ENCODE measurements at regions not wholly inside any gene's neighbourhood (a gene's known extent, or its start where the extent isn't known, plus 50 kb on each side); places are given as distances from the start of the nearest gene placed in this dataset.

DNA sequence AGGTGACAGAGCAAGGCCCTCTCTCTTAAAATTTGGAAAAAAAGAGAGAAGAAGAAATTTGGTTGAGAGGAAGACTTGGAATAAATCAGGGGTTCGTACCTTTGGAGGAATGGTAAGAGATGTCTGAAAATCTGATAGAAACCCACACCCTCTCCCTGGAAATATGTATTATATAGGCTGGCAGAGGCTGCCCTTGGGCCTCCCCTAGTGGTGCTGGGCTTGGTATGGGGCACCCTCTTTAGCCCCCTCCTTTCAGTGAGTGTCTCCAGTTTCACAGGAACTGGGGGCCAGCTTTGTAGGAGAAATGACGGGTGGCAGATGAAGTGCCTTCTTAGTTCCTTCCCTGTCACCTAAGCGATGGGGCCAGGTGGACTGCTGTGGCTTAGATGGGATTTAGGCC is 82.9 kb upstream of the SLC2A1 start:
- no peaks in the 10 kb centered on the region for H3K9me3 ChIP-seq
- intact Hi-C loops (cut with DNase I), result no loop called here
- H3K4me1 ChIP-seq, result no peaks in the 10 kb centered on the region
- ATAC-seq (no peak), DNase-seq (no peak)
- WGBS, 4 donors, result 94 to 97% (median 96%) methylated on average over 3 of the region's 3 CpGs
- no peak overlapping the region for H3K27ac ChIP-seq
- no peak overlapping the region for H3K4me3 ChIP-seq
- no peaks in the 10 kb centered on the region for H3K36me3 ChIP-seq
- H3K27me3 ChIP-seq, result no peaks in the 10 kb centered on the region
- TF ChIP-seq, protein P1, sequence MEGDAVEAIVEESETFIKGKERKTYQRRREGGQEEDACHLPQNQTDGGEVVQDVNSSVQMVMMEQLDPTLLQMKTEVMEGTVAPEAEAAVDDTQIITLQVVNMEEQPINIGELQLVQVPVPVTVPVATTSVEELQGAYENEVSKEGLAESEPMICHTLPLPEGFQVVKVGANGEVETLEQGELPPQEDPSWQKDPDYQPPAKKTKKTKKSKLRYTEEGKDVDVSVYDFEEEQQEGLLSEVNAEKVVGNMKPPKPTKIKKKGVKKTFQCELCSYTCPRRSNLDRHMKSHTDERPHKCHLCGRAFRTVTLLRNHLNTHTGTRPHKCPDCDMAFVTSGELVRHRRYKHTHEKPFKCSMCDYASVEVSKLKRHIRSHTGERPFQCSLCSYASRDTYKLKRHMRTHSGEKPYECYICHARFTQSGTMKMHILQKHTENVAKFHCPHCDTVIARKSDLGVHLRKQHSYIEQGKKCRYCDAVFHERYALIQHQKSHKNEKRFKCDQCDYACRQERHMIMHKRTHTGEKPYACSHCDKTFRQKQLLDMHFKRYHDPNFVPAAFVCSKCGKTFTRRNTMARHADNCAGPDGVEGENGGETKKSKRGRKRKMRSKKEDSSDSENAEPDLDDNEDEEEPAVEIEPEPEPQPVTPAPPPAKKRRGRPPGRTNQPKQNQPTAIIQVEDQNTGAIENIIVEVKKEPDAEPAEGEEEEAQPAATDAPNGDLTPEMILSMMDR (IDR thresholded peaks at IDR 0.05), result no peak
- TF ChIP-seq POLR2A (IDR thresholded peaks at IDR 0.05), result no peak

DNA sequence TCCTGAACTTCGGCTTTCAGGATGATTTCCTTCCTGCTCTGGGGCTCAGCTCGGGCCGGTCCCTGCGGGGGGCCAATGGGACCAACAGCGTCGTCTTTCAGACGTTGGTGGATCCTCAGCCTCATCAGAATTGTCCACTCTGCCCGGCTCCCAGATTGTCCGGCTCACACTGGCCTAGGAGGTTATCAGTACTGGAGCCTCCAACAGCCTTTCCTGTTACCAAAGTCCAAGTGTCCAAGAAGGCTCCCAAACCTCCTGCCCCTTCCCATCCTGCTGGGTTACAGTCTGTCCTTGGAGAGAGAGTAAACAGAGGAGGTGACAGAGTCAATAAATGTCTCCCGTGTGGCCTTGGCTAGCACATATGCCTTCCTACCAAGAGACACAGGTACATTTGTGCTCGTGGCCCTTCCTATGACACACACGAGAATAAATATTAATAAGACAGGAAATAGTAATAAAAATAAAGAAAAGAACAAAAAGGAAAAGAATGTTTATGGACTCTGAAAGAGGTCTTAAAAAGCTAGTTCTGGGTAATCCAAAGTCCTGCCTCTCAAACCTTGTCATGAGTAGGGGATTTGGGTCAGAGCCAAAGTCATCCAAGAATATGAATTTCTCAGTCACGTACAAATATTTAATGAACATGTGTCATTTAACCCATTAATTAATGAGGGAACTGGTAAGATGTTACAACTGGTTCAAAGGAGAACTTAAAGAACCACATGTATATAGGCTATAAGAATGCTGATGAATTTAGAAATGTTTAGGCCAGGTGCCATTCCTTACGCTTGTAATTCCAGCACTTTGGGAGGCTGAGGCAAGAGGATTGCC is 80.8 kb upstream of the SLC2A1 start:
- no peak overlapping the region for H3K4me3 ChIP-seq
- WGBS, 4 donors, result 49 to 61% (median 58%) methylated on average over 14 of the region's 14 CpGs
- no peak overlapping the region for H3K27ac ChIP-seq
- DNase-seq (no peak), ATAC-seq (no peak)
- H3K9me3 ChIP-seq, result no peaks in the 10 kb centered on the region
- TF ChIP-seq POLR2A (IDR thresholded peaks at IDR 0.05), result no peak
- TF ChIP-seq, protein P1 (IDR thresholded peaks at IDR 0.05), result no peak
- no peaks in the 10 kb centered on the region for H3K27me3 ChIP-seq
- no peaks in the 10 kb centered on the region for H3K36me3 ChIP-seq
- H3K4me1 ChIP-seq, result peaks cover 0 to 7% (median 0%) of the 10 kb centered on the region in 12 donors
- intact Hi-C loops (cut with DNase I), result no loop called here

DNA sequence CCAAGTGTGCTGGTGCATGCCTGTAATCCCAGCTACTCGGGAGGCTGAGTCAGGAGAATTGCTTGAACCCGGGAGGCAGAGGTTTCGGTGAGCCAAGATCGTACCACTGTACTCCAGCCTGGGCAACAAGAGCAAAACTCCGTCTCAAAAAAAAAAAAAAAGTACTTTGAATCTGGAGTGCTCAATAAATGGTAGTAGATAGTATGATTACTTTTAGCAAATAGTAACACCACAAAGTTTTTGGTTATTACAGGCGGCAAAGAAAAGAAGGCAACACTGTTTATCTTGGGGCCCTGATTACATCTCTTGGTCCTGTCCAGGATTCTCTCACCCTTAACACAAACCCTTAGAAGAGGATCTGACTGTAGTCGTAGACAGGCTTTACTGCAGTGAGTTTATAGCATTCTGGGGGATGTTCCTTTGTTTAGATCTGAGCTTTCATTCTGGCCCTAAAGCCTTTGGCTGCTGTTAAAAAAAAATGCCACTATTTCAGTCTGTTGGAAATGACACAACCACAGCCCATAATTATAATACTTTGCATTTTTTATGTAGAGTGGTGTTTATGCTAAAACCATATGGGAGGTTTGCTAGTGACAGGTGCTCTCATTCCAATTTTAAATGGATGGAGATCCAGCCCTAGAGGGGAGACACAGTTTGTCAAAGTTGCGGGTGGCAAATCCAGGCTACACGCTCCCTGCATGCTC is 79.7 kb upstream of the SLC2A1 start:
- intact Hi-C loops (cut with DNase I), result no loop called here
- 91 to 94% (median 93%) methylated on average over 9 of the region's 9 CpGs for WGBS, 4 donors

DNA sequence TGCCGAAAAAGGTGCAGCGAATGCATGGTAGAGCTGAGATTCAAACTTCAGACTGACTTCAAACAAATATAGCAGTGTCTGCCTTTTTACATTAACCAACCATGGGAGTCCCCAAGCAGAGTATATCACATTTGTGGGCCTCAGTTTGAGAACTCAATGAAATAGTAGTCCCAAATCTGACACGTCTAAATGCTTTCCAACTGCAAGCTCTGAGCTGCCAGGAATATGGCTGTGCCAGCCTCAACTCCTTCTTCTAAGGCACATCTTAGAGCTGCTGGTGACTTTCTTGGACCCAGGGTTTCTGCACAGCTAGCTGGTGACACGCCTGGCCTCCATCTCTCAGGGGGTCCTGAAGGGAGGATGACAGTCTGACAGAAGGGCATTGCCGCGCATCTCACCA is 78.8 kb upstream of the SLC2A1 start:
- TF ChIP-seq POLR2A (IDR thresholded peaks at IDR 0.05), result no peak
- TF ChIP-seq, protein P1 (IDR thresholded peaks at IDR 0.05), result no peak
- H3K27ac ChIP-seq, result no peak overlapping the region
- no peak overlapping the region for H3K4me3 ChIP-seq
- no peaks in the 10 kb centered on the region for H3K27me3 ChIP-seq
- H3K9me3 ChIP-seq, result no peaks in the 10 kb centered on the region
- WGBS, 4 donors, result 94 to 96% (median 95%) methylated on average over 6 of the region's 6 CpGs
- intact Hi-C loops (cut with DNase I), result no loop called here
- ATAC-seq (no peak), DNase-seq (no peak)
- peaks cover 0 to 9% (median 0%) of the 10 kb centered on the region in 12 donors for H3K4me1 ChIP-seq
- no peaks in the 10 kb centered on the region for H3K36me3 ChIP-seq

More for the DNA sequence above, 79.7 kb upstream of the SLC2A1 start:
- H3K9me3 ChIP-seq, result no peaks in the 10 kb centered on the region
- H3K27ac ChIP-seq, result no peak overlapping the region
- H3K4me1 ChIP-seq, result peaks cover 0 to 9% (median 0%) of the 10 kb centered on the region in 12 donors
- no peak for DNase-seq
- ATAC-seq, result no peak
- no peak overlapping the region for H3K4me3 ChIP-seq
- H3K27me3 ChIP-seq, result no peaks in the 10 kb centered on the region
- no peaks in the 10 kb centered on the region for H3K36me3 ChIP-seq
- TF ChIP-seq POLR2A (IDR thresholded peaks at IDR 0.05), result no peak
- TF ChIP-seq, protein P1 (IDR thresholded peaks at IDR 0.05), result no peak

All from heart left ventricle (tissue), 16 donors.